Lower leg skin (tissue), 4 donors: ENCODE measurements at regions not wholly inside any gene's neighbourhood (a gene's known extent, or its start where the extent isn't known, plus 50 kb on each side); places are given as distances from the start of the nearest gene placed in this dataset.
A peak's percentile ranks its signal among the peaks of the same experiment; 100 is the strongest.

Experiments used
- DNase-seq, 2 donors: peaks; one replicate each; pipeline ENCODE4 v3.0.0-alpha.2; 2019; ENCODE audit warnings: low spot score in 2 of 2
- H3K4me3 ChIP-seq: fragments of 200-600 bp; sonication (generic); 2 replicates; pipeline ENCODE4 v1.5.1; 2017; ENCODE audit warnings: mild to moderate bottlenecking, low read depth; ENCODE audit not compliant: poor library complexity, severe bottlenecking
- POLR2A ChIP-seq, 2 donors: fragments of 450-650 bp; IDR thresholded peaks; one replicate each; pipeline ENCODE4 v1.6.1; 2016 to 2017; ENCODE audit warnings: antibody characterized with exemption in 2 of 2, mild to moderate bottlenecking in 1 of 2, moderate library complexity in 1 of 2
- WGBS, 2 donors: methylation state at CpG; one replicate each; pipeline ENCODE4 v1.1.5; 2018; 5-methylcytosine and 5-hydroxymethylcytosine counted together
- intact Hi-C: fragments of 100-400 bp; cut with DNase I; formaldehyde crosslinking; loops from one replicate; pipeline ENCODE4 v1.15.0; 2023; ENCODE audit warnings: low total_unique reads
- TF ChIP-seq, protein P1 (sequence below), 3 donors: fragments of 450-650 bp; IDR thresholded peaks; one replicate each; pipeline ENCODE4 v1.5.1; 2016; ENCODE audit warnings: antibody characterized with exemption in 3 of 3, mild to moderate bottlenecking in 3 of 3, moderate library complexity in 2 of 3

DNA sequence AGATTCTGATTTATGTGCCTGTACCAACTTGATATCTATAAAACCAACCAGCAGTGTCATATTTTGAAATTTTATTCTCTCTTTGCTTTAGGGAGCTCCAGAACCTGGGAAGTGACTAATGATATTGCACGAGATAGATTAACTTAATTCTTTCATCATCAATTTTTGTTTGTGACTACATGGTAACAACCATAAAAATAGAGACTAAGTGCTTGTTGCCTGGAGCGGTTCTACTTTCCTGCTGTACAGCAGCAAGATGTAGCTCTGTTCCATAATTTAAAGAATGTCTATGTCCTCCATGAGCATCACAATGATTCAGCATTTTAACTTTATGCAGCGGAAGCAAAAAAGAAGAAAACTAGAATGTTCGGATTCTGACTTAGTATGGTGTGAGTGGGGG is 275.6 kb downstream of the KLF5 start:
- TF ChIP-seq, protein P1, sequence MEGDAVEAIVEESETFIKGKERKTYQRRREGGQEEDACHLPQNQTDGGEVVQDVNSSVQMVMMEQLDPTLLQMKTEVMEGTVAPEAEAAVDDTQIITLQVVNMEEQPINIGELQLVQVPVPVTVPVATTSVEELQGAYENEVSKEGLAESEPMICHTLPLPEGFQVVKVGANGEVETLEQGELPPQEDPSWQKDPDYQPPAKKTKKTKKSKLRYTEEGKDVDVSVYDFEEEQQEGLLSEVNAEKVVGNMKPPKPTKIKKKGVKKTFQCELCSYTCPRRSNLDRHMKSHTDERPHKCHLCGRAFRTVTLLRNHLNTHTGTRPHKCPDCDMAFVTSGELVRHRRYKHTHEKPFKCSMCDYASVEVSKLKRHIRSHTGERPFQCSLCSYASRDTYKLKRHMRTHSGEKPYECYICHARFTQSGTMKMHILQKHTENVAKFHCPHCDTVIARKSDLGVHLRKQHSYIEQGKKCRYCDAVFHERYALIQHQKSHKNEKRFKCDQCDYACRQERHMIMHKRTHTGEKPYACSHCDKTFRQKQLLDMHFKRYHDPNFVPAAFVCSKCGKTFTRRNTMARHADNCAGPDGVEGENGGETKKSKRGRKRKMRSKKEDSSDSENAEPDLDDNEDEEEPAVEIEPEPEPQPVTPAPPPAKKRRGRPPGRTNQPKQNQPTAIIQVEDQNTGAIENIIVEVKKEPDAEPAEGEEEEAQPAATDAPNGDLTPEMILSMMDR (IDR thresholded peaks at IDR 0.05), result no peak
- TF ChIP-seq POLR2A (IDR thresholded peaks at IDR 0.05), result no peak
- peak in 1 of 2 donors; percentile 36 for DNase-seq
- WGBS, 2 donors, result 52 to 70% methylated on average over 4 of the region's 4 CpGs
- H3K4me3 ChIP-seq, result no peak overlapping the region
- intact Hi-C loops, result no loop called here

DNA sequence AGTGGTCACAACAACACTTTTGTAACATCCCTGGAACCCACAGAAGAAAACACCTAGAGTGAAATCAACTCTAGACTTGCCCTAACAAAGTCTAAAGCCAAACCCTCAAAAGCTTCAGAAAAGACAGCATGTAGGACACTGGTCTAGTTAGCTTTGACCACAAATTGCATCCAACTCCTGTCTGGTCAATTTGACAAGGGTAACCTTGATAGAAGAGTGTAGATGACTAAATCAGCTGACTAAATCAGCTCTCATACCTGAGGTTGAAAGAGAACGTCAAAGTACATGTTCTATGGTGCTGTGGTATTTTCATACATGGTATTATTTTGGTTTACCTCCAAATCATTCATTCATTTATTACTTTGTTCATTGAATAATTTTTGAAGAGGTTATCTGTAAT is 272.8 kb downstream of the KLF5 start:
- intact Hi-C loops, result no loop called here
- DNase-seq, result no peak
- WGBS, 2 donors, result 65 to 83% methylated on average over 1 of the region's 1 CpG
- H3K4me3 ChIP-seq, result no peak overlapping the region
- no peak for TF ChIP-seq POLR2A (IDR thresholded peaks at IDR 0.05)
- TF ChIP-seq, protein P1 (IDR thresholded peaks at IDR 0.05), result no peak

DNA sequence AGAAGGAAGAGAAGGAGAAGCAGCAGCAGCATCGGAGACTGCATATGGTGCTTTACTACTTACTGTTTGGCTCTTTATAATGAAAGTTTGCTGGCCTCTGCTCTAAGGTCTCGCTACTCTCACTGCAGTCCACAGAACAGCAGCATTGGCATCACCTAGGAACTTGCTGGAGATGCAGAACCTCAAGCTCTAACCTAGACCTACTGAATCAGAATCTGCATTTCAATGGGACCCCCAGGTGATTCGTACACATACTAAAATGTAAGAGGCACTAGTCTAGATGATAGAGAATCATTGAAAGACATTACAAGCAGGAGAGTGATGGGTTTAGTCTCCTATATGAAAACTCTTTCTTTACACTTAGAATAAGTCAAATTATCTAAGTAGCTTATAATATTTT is 270.6 kb downstream of the KLF5 start:
- WGBS, 2 donors, result 85% methylated on average over 3 of the region's 3 CpGs
- intact Hi-C loops, result no loop called here
- no peak overlapping the region for H3K4me3 ChIP-seq
- TF ChIP-seq, protein P1 (IDR thresholded peaks at IDR 0.05), result no peak
- TF ChIP-seq POLR2A (IDR thresholded peaks at IDR 0.05), result no peak
- DNase-seq, result no peak

DNA sequence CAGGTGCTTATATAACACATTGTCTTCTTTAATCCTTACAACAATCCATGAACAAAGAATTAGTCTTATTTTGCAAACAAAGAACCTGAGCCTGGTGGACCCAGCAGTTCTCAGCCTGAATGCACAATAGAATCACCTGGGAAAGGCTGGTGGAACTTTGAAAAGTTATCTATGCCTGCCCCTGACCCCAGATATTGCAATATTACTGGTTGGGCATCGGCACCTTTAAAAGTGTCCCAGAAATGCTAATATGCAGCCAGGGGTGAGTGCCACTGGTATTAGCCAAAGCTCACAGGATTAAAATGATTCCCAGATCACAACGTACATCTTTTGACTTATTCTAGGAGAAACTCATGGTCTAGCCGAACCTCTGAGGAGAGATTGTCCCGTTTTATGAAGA is 268.8 kb downstream of the KLF5 start:
- intact Hi-C loops, result no loop called here
- no peak overlapping the region for H3K4me3 ChIP-seq
- TF ChIP-seq, protein P1 (IDR thresholded peaks at IDR 0.05), result no peak
- no peak for TF ChIP-seq POLR2A (IDR thresholded peaks at IDR 0.05)
- 87 to 93% methylated on average over 4 of the region's 4 CpGs for WGBS, 2 donors
- DNase-seq, result no peak

DNA sequence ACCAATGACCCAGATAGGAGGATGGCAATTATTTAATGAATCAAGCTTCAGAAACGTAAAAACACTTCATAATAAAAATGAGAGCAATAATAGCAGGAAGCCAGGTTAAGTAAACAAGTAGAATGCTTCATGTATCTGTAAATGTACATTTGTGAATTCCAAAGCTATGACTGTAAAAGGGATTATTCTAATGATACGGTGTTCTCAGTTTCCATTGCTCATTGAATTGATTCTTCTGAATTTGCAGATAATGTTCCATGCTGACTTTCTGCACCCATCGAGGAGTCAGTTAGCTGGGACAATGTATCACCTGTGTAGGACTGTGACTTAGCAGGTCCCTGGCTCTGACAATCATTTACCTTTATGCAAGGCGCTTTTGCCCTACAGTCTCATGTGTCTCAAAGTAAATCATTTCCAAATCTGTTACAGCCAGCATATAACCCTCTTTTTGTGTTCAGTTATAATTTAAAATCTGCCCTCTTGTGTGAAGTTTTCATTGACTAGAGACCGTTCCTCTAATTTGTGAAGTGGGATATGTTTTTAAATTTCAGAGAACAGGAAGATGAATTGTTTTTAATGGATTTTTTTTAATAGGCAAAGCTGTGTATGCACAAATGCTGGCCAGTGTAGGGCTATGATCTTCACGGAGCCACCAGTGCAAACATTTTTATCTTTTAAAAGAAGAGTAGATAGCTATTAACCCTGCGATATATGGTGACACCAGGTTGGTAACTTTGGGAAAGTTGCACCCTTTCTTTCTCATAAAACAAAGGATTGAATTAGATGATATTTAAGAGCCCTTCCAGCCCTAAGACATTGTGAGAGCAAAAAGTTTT is 267.1 kb downstream of the KLF5 start:
- DNase-seq, result no peak
- WGBS, 2 donors, result 75 to 77% methylated on average over 7 of the region's 7 CpGs
- intact Hi-C loops, result no loop called here
- no peak overlapping the region for H3K4me3 ChIP-seq
- no peak for TF ChIP-seq POLR2A (IDR thresholded peaks at IDR 0.05)
- TF ChIP-seq, protein P1 (IDR thresholded peaks at IDR 0.05), result no peak
